Lower leg skin (tissue), 4 donors: ENCODE measurements at regions not wholly inside any gene's neighbourhood (a gene's known extent, or its start where the extent isn't known, plus 50 kb on each side); places are given as distances from the start of the nearest gene placed in this dataset.

Experiments used
- DNase-seq, 2 donors: peaks; one replicate each; pipeline ENCODE4 v3.0.0-alpha.2; 2019; ENCODE audit warnings: low spot score in 2 of 2
- H3K4me3 ChIP-seq: fragments of 200-600 bp; sonication (generic); 2 replicates; pipeline ENCODE4 v1.5.1; 2017; ENCODE audit warnings: mild to moderate bottlenecking, low read depth; ENCODE audit not compliant: poor library complexity, severe bottlenecking
- POLR2A ChIP-seq, 2 donors: fragments of 450-650 bp; IDR thresholded peaks; one replicate each; pipeline ENCODE4 v1.6.1; 2016 to 2017; ENCODE audit warnings: antibody characterized with exemption in 2 of 2, mild to moderate bottlenecking in 1 of 2, moderate library complexity in 1 of 2
- WGBS, 2 donors: methylation state at CpG; one replicate each; pipeline ENCODE4 v1.1.5; 2018; 5-methylcytosine and 5-hydroxymethylcytosine counted together
- intact Hi-C: fragments of 100-400 bp; cut with DNase I; formaldehyde crosslinking; loops from one replicate; pipeline ENCODE4 v1.15.0; 2023; ENCODE audit warnings: low total_unique reads
- TF ChIP-seq, protein P1 (sequence below), 3 donors: fragments of 450-650 bp; IDR thresholded peaks; one replicate each; pipeline ENCODE4 v1.5.1; 2016; ENCODE audit warnings: antibody characterized with exemption in 3 of 3, mild to moderate bottlenecking in 3 of 3, moderate library complexity in 2 of 3

- no peak overlapping the region for H3K4me3 ChIP-seq
- WGBS, 2 donors = 89 to 97% methylated on average over 3 of the region's 3 CpGs
- TF ChIP-seq, protein P1, sequence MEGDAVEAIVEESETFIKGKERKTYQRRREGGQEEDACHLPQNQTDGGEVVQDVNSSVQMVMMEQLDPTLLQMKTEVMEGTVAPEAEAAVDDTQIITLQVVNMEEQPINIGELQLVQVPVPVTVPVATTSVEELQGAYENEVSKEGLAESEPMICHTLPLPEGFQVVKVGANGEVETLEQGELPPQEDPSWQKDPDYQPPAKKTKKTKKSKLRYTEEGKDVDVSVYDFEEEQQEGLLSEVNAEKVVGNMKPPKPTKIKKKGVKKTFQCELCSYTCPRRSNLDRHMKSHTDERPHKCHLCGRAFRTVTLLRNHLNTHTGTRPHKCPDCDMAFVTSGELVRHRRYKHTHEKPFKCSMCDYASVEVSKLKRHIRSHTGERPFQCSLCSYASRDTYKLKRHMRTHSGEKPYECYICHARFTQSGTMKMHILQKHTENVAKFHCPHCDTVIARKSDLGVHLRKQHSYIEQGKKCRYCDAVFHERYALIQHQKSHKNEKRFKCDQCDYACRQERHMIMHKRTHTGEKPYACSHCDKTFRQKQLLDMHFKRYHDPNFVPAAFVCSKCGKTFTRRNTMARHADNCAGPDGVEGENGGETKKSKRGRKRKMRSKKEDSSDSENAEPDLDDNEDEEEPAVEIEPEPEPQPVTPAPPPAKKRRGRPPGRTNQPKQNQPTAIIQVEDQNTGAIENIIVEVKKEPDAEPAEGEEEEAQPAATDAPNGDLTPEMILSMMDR (IDR thresholded peaks at IDR 0.05) = no peak
- TF ChIP-seq POLR2A (IDR thresholded peaks at IDR 0.05) = no peak
- no peak for DNase-seq
- intact Hi-C loops = no loop called here
Measured at GRCh38 chr13:37195621-37196020, 90.2 kb upstream of the CSNK1A1L start.

DNA sequence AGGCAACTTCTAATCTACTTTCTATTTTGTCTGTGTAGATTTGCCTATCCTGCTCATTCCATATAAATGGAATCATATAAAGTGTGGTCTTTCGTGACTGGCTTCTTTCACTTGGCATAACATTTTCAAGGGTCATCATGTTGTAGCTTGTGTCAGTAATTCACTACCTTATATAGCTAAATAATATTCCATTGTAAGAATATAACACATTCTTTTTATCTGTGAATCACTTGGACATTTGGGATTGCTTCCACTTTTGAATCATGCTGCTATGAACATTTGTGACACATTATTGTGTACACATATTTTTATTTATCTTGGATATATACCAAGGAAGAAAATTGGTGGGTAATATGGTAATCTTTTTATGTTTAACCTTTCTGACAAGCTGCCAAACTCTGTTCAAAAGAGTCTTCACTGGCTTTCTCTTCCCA lies 89.0 kb upstream of the CSNK1A1L start:
- TF ChIP-seq, protein P1 (IDR thresholded peaks at IDR 0.05) = no peak
- no peak for TF ChIP-seq POLR2A (IDR thresholded peaks at IDR 0.05)
- no peak for DNase-seq
- no peak overlapping the region for H3K4me3 ChIP-seq
- intact Hi-C loops = no loop called here
- 44 to 52% methylated on average over 1 of the region's 1 CpG for WGBS, 2 donors

DNA sequence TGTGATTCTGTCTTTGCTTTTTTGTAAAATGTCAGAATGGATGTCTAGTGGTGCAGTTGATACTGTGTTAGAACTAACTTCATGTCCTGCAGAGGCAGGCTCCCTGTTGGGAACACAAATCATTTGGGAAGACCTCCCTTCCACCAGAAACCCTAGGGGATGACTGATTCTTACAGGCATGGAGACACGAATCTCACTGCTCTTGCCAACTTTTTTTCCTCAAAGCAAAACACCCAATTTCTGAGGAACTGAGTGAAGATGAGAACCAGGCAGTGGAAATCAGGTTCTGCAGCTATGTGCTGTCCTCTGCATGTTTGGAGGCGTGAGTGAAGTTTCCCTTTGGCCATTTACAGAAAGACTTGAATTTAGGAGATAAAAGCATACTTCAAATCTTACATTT lies 87.5 kb upstream of the CSNK1A1L start:
- H3K4me3 ChIP-seq = no peak overlapping the region
- intact Hi-C loops = no loop called here
- no peak for DNase-seq
- WGBS, 2 donors = 14 to 17% methylated on average over 2 of the region's 2 CpGs
- TF ChIP-seq, protein P1 (IDR thresholded peaks at IDR 0.05) = no peak
- TF ChIP-seq POLR2A (IDR thresholded peaks at IDR 0.05) = no peak

DNA sequence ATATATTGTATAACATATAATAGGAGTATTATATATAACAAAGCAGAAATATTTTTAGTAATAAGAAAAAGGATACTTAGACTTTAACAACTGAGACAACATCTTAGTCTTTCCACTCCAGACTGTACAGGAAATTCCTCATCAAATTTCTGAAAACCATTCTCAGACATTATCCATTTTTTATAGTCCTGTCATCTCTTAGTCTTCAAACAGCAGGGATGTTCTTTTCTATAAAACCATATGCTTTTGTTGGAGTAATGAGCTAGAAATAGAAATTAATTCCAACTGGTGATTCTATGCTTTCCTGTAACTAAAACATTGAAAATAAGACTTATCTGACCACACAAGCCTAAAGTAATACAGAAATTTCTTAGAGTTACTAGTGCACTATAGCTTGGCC lies 82.2 kb upstream of the CSNK1A1L start:
- H3K4me3 ChIP-seq = no peak overlapping the region
- TF ChIP-seq, protein P1 (IDR thresholded peaks at IDR 0.05) = no peak
- TF ChIP-seq POLR2A (IDR thresholded peaks at IDR 0.05) = no peak
- DNase-seq = no peak
- intact Hi-C loops = no loop called here

GRCh38 chr13:37187105-37187504 lies 81.6 kb upstream of the CSNK1A1L start:
- no peak for DNase-seq
- intact Hi-C loops = no loop called here
- TF ChIP-seq POLR2A (IDR thresholded peaks at IDR 0.05) = no peak
- TF ChIP-seq, protein P1 (IDR thresholded peaks at IDR 0.05) = no peak
- H3K4me3 ChIP-seq = no peak overlapping the region
- WGBS, 2 donors = 77 to 93% methylated on average over 2 of the region's 2 CpGs

DNA sequence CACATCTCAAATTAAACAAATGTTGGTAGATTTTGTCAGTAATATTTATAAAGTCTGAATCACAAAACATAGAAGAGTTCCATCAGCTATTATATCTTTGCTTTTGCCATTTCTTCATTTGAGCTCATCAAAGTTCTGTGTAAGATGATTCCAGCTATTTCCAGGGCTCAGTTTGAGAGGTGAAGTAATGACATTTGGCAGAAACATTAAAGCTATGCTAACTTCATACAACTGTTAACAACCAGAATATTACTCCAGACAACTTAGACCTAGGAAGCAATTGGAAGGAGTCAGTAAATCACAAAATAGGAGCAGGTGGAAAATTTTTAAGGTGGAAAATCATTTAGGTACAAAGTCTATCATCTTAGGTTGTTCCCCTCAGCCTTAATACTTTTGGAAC lies 76.2 kb upstream of the CSNK1A1L start:
- H3K4me3 ChIP-seq = no peak overlapping the region
- intact Hi-C loops = no loop called here
- TF ChIP-seq POLR2A (IDR thresholded peaks at IDR 0.05) = no peak
- TF ChIP-seq, protein P1 (IDR thresholded peaks at IDR 0.05) = no peak
- no peak for DNase-seq
